Endometrium (tissue), 2 donors: ENCODE measurements at regions not wholly inside any gene's neighbourhood (a gene's known extent, or its start where the extent isn't known, plus 50 kb on each side); places are given as distances from the start of the nearest gene placed in this dataset.

Source experiments
- FAIRE-seq: peaks from 2 replicates; lab custom pipeline; 2012; peaks lifted over from hg19 to GRCh38; lab: Jason Lieb, UNC
- donor health status: control.
- donor health status: control.

- FAIRE-seq: no peak
Observed at GRCh38 chr20:39213476-39214145, 251.5 kb downstream of the DHX35 start.

DNA sequence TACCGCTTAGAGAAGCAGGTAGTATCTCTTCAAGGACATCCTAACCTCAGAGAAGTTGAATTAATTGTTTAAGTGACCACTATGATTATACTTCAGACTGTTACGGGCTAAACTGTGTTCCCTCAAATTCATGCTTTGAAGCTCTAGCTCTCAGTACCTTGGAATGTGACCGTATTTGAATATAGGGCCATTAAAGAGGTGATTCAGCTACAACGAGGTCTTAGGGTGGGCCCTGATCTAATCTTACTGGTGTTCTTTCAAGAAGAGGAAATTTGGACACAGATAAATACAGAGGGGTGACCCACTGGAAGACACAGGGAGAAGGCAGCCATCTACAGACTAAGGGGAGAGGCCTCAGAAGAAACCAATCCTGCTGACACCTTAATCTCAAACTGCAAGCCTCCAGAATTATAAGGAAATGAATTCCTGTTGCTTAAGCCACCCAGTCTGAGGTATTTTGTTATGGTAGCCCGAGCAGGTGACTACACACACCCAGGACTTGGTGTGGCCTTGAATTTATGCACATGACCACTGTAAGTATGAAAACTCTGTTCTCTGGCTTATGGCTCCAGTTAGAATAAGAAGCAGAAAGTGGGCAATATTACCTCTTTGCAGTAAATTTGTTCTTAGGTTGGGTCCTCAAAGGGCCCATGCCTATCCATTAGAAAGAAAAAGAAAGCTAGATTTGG is 249.1 kb downstream of the DHX35 start:
- FAIRE-seq: no peak

DNA sequence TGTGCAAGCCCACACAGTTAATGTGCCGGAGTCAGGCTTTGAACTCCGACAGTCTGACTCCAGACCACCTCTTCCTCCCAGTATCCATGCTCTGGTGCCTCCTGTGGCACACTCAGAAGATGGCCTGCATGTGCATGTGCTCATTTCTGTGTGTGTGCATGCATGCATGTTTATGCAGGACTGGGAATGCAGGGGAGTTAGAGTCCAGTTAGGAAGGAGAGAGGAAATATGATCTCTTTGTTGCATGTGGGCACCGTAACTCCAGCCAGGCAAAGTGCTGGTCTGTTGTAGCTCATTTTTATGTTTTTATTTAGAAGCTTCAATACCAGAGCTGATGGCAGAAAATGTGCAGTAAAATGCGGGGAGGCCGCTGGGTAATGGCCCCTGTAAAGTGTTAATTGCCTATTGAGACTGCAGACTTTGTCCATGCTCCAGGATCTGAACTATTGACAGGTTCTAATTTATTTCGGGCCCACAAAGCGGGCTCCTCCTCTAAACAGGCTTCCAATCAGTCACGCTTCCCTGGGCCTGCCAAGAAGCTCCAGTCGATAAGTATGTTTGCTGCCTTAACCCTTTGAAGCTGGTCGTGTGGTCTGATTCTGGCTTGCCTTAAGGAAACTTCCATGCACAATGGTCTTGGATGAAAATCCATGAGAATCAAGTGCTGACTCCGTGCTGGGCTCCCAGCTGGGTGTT is 248.3 kb downstream of the DHX35 start:
- no peak for FAIRE-seq

- FAIRE-seq: no peak
Observed at GRCh38 chr20:39206899-39207564, 244.9 kb downstream of the DHX35 start.

GRCh38 chr20:39195582-39196021 is 233.5 kb downstream of the DHX35 start:
- no peak for FAIRE-seq

DNA sequence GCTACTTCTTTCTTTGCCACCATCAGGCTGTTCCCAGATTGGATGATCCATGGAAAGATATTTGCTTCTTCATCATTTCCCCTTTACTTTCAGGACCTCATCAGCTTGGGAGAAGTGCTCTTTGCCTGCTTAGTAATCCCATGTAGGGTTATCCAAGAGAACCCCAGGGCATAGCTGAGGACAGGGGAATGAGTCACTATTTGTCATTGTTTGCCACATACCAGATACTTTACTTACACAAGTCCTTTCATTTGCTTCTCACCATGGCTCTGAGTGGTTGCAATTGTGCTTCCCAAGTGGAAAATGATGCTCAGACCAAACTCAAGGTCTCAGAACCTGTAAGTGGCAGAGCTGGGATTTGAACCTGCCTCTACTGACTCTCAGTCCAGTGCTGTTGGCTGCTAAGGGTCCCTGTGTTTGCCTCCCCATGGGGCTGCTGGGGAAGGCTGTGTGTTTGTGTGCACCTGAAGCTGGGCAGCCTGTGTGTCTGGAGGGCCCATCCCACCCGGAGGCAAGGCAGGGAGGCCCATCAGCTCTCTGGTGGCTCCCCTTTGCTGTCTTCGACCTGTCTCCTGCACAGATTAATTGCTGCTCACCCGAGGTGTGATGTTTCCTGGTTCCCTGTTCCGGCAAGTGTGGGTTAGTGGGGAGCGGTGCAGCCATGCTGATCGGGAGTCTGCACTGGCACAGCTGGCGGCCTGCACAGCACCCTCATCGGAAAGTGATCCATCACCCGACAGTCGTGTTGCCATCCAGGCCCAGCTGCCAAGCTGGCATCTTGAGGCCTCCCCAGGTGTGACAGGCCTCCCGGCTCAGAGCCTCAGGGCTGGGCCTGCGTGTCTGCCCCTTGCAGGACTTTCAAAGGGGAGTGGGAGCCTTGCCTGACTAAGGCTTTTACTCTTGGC is 228.8 kb downstream of the DHX35 start:
- no peak for FAIRE-seq

- no peak for FAIRE-seq
Observed at GRCh38 chr20:39188266-39188765, 226.2 kb downstream of the DHX35 start.

- no peak for FAIRE-seq
Observed at GRCh38 chr20:39181490-39181889, 219.3 kb downstream of the DHX35 start.

DNA sequence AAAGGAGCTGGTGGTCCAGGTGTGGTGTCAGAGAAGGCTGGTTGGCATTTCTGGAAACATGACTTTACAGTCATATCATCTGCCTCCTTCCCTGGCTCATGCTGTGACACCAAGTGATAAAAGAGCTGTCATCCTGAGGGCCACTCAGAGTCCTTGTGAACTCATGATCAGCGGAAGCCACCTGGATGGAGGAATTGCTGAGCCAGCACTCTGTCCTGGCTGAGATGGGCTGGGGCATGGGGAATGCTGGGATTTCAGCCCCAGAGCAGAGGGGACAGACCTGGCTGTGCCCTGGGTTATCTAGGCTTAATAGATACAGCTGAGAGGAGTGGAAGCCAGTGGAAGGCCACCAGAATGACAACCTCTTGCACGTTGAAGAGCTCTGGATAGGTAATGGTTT is 214.3 kb downstream of the DHX35 start:
- FAIRE-seq: no peak

- FAIRE-seq: no peak
Observed at GRCh38 chr20:39170896-39171463, 208.8 kb downstream of the DHX35 start.

- FAIRE-seq: no peak
Observed at GRCh38 chr20:39165099-39165498, 203.0 kb downstream of the DHX35 start.

DNA sequence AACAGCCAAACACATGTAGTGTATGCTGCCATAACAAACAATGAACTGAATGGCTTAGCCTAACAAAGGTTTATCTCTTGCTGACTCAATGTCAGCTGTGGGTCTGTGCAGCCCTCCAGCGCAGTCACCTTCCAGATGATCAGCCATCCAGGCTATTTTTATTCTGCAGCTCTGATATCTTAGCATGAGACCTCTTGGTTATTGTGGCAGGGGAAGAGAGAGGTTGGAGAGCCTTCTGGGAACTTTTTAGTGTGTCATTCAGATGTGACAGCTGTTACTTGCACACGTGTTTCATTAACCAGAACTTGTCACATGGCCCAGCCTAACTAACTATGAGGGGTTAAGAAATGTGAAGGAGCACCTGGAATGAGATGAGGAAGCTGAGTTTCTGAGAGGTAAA is 202.5 kb downstream of the DHX35 start:
- no peak for FAIRE-seq

DNA sequence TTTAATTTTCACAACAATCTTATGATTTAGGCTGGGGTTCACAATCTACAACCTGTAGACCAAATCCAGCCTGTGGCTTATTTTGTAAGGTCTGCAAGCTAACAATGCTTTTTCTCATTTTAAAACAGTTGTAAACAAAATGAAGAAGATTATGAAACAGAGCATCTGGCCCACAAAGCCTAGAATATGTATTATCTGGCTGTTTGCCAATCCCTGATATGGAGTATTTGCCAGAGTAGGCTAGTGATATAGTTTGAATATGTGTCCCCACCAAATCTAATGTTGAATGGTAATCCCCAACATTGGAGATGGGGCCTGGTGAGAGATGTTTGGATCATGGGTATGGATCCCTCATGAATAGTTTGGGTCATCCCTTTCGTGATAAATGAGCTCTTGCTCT is 201.8 kb downstream of the DHX35 start:
- no peak for FAIRE-seq

- FAIRE-seq: no peak
Observed at GRCh38 chr20:39161900-39162299, 199.8 kb downstream of the DHX35 start.

DNA sequence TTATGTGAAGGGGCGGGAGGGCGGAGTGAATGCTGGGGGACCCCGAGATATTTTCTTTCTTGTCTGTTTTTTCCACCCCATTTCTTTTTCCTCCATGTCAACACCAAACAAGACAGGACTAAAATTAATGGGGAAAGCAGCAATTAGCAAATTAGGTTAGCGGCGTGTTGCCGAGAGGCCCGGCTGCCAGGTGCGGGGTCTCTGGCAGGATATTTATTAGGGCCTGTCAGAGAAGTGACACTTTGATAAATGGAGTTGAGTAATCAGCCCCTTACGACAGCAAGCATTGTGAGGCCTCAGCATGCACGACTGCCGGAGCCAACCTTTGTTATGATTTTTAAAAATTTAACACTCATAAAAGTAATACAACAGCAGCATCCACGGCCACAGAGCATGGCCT is 193.8 kb downstream of the DHX35 start:
- FAIRE-seq: no peak

DNA sequence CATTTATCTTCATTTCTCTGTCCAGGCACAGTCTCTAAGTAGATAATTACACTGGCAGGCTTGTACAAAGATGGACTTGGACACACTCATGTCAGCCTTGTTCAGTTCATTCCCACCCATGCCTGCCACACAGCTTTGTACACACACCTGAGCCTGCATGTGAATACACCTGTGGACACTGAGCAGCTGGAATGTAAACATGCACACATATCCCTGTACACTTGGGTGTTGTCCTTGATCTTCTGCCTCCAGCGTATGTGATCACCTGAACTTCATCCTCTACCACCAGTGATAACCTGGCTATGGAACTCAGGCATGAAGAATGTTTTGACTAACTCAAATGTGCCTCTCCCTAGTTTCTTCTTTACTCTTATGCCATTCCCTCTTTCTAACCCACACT is 190.6 kb downstream of the DHX35 start:
- no peak for FAIRE-seq

- no peak for FAIRE-seq
Observed at GRCh38 chr20:39152126-39152525, 190.0 kb downstream of the DHX35 start.

DNA sequence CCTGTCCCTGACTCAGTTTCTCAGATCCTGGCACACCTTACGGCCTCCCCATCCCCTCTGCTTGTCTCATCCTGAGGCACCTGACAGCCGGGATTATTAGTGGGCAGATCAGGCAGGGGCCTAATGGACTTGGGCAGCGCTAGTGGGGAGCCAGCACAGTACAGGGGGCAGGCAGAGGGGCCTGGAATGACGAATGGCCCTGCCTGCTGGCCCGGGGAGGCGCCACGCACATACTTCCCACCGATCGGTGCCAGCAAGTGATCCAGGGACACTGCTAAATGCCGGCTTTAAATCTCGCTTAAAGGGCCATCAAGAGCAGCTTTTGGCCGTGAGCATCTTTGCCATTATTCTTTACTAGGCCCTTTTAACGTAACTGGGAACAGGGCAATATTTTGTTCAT is 188.4 kb downstream of the DHX35 start:
- FAIRE-seq: no peak

DNA sequence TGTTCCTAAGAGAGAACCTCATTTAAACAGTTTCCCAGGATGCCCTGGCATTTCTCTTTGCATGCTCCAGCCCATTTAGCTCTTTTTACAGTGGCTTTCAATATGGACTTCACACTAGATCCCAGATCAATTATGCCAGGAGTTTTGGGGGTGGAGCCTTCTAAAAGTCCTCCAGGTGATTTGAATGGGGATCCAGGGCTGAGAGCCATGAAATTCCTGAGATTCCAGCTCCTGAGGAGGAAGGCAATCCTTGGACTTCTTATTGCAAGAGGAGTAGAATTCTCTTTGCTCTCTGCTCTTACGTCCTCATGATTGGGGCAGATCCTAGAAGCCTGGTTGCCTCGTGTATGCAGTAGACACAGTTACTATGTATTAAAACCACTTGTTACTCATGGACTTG is 184.2 kb downstream of the DHX35 start:
- no peak for FAIRE-seq

DNA sequence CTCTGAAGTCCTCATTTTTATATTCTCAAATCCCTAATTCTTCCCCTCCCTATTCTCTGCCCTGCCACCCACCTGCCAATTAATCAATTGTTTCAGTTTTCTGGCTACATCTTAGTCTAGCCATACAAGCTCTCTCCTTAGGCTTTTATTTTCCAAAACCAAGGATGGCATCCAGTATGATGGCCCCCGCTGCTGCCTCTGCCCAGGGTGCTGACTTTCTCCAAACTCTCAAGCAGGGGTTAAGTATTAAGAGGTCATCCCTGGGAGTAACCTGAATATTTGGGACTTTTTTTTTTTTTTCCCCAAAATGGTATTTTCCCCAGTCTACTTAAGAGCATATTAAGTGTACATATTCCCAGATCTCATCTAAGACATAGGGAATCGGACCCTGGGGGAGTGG is 183.8 kb downstream of the DHX35 start:
- FAIRE-seq: no peak

DNA sequence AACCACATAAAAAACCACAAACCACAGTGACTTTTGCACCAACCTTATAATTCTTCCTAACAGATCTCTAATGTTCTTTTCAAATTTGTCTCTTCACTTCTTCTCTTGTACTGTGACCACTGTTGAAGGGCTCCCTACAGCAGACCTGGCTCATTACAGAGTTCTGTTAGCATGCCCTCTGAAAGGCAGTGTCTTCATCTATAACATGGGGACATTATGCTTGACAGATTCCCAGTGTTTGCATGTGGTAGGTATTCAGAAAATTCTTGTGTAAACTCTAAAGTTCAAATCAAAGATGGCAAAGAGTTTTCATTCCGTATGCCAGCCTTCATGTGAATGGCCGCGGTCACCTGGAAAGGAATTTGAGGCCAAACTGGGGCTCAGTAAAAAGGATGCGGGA is 182.6 kb downstream of the DHX35 start:
- no peak for FAIRE-seq
